ENCODE measurements at regions not wholly inside any gene's neighbourhood (a gene's known extent, or its start where the extent isn't known, plus 50 kb on each side); places are given as distances from the start of the nearest gene placed in this dataset.

DNA sequence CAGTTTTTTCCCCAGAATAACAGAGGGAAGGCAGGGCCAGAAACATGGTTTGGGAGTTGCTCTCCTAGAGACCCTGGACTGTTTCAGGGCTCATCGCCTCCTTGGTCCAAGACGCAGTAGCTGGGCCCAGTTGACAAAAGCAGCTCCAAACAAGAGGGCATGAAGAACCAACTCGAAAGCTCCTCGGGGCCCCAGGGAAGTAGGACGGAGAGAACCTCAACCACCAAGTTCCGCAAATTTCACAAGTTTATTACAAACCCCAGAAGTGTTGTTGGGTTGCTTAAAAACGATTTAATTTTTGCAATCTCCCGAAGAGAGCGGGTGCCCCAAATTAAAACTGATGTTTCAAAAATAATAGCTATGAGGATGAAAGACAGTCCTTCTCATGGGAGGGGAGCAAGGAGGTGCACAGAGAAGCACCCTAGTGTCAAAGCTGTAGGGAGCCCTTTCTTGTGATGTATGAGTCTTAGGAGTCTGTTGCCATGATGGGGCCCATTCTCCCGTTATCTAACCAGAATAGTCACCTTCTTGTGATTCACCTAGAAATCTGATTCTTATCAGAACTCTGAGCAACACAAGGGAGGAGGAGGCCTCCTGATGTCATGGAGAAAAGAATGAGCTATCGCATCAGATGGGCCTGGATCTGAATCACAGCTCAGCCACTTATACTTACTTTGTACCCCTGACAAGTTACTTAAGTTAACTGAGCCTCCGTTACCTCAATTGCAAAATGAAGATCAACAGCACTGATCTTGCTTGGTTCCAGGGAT, 165.7 kb upstream of the IRF2BP2 start:
- in situ Hi-C loops (cut with MboI; ENCODE audit: low sequenced_read_pairs), result no loop called here

DNA sequence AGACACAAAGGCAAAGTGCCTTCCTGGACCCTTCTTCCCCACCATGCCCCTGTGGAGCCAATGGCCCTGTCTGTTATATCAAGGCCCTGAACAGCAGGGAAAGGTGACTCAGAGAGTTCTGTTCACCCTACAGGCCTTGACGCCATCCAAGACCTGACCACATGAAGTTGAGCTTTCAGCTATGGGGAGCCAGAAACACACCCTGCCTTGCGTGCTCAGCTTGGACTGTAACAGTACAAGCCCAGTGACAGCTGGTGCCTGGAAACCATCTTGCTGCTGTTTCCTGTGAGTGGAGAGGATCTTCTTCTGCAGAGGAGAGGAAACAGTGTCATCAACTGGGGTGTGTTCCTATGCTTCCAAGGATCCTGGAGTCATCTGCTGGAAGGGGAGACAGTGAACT, 165.0 kb upstream of the IRF2BP2 start:
- in situ Hi-C loops (cut with MboI; ENCODE audit: low sequenced_read_pairs), result loop anchor here (25.0 kb wide), 1 partner anchor 312 kb away; no protein-coding TSS in a partner anchor

DNA sequence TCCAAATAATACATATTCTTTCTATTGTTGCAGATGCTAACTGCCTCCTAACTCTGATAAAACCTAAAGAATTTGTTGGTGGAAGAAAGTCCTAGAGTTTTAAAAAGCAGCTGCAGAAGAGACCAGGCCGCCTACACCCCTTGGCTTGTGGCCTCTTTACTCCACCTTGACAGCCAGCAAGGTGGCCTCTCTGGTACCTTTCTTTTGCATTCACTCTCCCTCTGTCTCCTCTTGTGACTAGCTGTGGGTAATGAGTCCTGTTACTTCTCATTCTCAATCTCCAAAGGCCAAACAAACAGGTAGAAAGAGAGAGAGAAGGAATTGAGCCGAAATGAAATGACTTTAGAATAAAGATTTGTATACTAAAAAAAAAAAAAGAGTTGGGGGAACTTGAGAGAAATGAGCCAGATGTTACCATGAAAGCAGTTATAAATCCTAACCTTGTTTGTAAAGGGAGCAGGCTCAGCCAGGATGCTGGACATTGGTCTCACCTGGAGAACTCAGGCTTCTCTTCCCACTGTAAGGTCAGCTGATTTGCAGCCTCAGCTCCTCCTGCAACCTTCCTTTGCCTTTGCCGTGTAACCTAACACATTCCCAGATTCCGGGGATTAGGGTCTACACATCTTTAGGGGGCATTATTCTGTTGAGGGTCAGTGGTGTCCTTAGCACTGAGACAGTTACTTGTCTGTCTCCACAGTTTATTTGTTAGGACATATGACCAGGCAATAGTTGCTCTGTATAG, 164.1 kb upstream of the IRF2BP2 start:
- in situ Hi-C loops (cut with MboI; ENCODE audit: low sequenced_read_pairs), result loop anchor here (25.0 kb wide), 1 partner anchor 313 kb away; no protein-coding TSS in a partner anchor

GRCh38 chr1:234772345-234773147, 162.6 kb upstream of the IRF2BP2 start:
- in situ Hi-C loops (cut with MboI; ENCODE audit: low sequenced_read_pairs), result loop anchor here (25.0 kb wide), 1 partner anchor 315 kb away; no protein-coding TSS in a partner anchor

- in situ Hi-C loops (cut with MboI; ENCODE audit: low sequenced_read_pairs), result loop anchor here (25.0 kb wide), 1 partner anchor 316 kb away; no protein-coding TSS in a partner anchor
Observed at GRCh38 chr1:234771642-234772344, 161.8 kb upstream of the IRF2BP2 start.

DNA sequence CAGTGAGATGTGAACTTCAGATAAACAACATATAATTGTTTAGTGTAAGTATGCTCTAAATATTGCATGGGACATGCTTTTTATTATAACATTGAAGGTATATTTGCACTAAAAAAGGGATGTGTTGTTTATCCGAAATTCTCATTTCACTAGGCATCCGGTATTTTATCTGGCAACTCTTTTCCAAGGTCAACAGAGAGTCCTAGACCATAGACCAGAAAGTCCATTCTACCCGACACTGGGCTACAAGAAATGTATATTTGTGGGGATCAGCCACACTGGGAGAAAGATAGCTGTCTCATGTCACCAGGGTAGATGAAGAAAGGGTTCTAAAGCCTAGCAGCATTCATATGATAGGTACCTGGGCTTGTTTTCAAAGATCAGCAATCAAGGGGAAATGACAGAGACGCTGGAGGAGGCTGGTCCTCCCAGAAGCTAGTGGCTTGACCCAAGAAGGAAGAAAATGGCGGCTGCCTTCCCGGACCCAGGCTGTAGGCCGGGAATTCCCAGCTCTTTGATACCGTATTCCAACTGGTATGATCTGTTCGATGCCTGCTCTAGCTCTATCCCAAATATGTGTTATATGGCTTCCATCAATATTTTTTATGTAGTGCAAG, 161.1 kb upstream of the IRF2BP2 start:
- in situ Hi-C loops (cut with MboI; ENCODE audit: low sequenced_read_pairs), result loop anchor here (25.0 kb wide), 1 partner anchor 316 kb away; no protein-coding TSS in a partner anchor

DNA sequence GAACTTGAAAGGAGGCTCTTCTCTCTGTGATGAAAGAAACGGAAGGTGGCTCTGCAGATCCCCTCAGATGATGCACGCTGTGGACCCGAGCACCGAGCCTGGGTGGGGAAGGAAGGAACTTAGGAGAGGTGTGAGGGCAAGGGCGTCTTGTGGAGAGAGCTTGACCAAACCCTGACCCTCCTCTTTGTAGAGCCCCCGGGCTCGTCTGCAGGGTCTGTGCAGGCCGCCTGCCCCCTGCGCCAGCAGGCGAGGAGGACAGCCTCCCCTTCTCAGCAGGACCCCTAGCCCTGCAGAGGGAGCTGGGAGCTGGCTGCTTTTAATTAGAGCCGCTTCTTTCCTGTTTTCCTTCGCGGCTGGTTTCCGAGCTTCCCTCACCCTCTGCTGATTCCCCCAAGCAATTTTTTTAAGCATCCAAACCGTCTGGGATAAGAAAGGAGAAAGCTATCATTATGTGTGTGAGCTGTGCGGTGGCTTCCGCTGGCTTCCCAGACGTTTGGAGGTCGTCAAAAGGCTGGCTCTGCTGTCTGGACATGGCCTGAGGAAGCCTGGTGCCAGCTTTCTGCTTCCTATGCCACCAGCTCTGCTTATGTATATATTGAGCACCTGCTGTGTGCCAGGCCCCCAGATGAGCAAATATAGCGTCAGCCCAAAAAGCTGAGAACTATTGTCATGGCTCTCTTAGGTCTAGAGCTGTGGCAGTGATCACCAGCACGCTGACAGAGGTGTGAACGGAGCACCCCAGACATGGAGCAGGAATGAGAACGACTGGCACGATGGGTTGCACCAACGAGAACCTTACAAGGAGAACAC, 160.2 kb upstream of the IRF2BP2 start:
- in situ Hi-C loops (cut with MboI; ENCODE audit: low sequenced_read_pairs), result loop anchor here (25.0 kb wide), 1 partner anchor 317 kb away; no protein-coding TSS in a partner anchor

DNA sequence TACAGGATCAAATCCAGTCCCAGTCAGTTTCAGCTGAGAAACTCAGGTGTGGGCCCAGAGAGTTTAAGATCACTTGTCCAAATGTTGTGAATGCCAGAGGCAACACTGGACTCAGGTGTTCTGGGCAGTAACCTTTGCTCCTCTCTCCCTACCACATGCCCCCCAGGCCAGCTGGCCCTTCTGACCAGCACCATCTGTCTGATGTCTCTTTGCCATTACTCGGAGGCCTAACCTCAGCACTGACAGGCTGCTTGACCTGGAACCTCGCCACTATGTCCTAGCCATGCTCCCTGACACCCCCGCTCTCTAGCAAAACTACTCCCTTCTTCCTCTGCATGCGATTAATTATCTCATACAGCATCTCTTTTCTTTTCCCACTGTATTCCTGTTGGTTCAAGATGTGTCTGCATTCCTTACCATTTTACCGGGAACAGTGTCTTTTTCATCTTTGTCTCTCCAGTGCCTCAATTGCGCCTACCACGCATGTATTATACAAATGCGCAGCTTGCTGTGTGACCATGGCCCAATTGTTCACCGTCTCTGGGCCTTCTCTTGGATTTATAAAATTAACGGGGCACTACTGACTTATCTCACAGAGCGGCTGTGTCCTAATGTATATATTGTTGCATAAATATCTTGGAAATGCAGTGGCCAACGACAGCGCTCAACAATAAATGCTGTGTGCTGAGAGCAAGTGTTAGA, 159.5 kb upstream of the IRF2BP2 start:
- in situ Hi-C loops (cut with MboI; ENCODE audit: low sequenced_read_pairs), result loop anchor here (25.0 kb wide), 1 partner anchor 318 kb away; no protein-coding TSS in a partner anchor

GRCh38 chr1:234768569-234769283, 158.7 kb upstream of the IRF2BP2 start:
- in situ Hi-C loops (cut with MboI; ENCODE audit: low sequenced_read_pairs), result loop anchor here (25.0 kb wide), 1 partner anchor 319 kb away; no protein-coding TSS in a partner anchor

DNA sequence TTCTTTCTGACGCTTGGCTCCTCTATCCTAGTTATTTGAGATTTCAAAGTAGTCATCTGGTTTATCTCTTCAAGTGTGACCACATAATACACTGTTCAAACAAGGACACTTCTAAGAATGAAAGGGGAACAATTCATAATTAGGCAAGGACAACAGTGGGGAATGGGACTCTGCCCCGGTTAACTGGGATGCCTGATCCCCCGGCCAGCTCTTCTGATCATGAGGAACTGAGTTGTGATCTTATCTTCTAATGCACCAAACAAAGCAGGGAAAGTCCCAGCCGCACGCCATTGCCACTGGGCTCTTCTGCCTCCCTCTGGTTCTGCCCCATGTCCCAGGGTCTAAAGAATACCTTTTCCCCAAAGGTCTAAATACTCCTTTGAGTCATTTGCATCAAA, 158.2 kb upstream of the IRF2BP2 start:
- in situ Hi-C loops (cut with MboI; ENCODE audit: low sequenced_read_pairs), result loop anchor here (25.0 kb wide), 1 partner anchor 319 kb away; no protein-coding TSS in a partner anchor

DNA sequence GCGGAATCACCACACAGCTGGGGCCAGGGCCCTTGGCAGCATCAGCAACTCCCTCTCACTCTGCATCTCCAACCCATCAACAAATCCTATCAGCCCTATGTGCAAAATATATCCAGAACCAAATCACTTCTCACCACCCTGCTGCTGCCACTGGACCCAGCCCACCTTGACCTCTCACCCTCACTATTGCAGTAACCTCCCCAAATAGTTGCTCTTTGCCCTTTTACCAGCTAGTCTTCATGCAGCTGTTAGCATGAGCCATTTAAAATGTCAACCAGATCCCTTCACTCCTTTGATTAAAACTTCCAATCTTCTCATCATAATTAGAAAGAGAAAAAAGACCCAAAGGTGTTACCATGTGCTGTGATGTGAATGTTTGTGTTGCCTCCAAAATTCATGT, 155.7 kb upstream of the IRF2BP2 start:
- in situ Hi-C loops (cut with MboI; ENCODE audit: low sequenced_read_pairs), result loop anchor here (25.0 kb wide), 1 partner anchor 322 kb away; no protein-coding TSS in a partner anchor

DNA sequence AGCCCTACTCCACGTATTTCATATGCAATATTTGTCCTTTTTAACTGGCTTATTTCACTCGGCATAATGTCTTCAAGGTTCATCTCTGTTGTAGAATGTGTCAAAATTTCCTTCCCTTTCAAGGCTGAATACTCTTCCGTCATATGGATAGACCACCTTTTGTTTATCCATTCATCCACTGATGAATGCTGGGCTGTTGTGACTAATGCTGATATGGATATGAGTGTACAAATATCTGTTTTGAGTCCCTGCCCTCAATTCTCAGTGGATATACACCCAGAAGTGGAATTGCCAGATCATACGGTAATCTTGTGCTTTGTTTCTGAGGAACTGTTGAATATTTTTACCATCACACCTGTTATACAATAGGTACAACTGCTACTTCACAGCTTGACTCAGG, 155.2 kb upstream of the IRF2BP2 start:
- in situ Hi-C loops (cut with MboI; ENCODE audit: low sequenced_read_pairs), result loop anchor here (25.0 kb wide), 1 partner anchor 322 kb away; no protein-coding TSS in a partner anchor

GRCh38 chr1:234763910-234764309, 153.9 kb upstream of the IRF2BP2 start:
- in situ Hi-C loops (cut with MboI; ENCODE audit: low sequenced_read_pairs), result loop anchor here (25.0 kb wide), 1 partner anchor 323 kb away; no protein-coding TSS in a partner anchor

DNA sequence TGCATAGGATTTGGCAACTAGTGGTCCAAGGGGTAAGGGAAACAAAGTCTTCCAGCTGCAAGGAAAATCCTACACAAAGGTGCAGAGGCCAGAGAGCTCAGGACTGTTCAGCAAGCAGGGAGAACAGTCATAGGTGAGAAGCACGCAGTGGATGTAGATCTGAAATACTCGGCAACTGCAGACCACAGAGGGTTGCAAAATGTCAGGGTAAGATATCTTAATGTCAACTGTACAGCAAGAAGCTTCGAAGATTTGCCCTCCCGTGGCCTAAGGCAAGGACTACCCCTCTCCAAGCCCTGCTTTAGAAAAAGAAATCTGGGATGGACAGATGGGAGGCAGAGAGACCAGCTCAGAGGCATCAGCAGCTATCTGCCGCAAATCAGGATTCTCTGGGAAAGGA, 153.4 kb upstream of the IRF2BP2 start:
- in situ Hi-C loops (cut with MboI; ENCODE audit: low sequenced_read_pairs), result loop anchor here (25.0 kb wide), 1 partner anchor 324 kb away; no protein-coding TSS in a partner anchor

DNA sequence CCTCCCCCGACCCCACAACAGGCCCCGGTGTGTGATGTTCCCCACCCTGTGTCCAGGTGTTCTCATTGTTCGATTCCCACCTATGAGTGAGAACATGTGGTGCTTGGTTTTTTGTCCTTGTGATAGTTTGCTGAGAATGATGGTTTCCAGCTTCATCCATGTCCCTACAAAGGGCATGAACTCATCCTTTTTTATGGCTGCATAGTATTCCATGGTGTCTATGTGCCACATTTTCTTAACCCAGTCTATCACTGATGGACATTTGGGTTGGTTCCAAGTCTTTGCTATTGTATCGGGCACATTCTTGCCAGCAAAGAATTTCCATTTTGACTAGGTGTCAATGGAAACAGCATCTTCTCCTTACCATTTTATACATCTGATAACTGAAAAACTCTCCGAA, 152.1 kb upstream of the IRF2BP2 start:
- in situ Hi-C loops (cut with MboI; ENCODE audit: low sequenced_read_pairs), result loop anchor here (25.0 kb wide), 1 partner anchor 325 kb away; no protein-coding TSS in a partner anchor

DNA sequence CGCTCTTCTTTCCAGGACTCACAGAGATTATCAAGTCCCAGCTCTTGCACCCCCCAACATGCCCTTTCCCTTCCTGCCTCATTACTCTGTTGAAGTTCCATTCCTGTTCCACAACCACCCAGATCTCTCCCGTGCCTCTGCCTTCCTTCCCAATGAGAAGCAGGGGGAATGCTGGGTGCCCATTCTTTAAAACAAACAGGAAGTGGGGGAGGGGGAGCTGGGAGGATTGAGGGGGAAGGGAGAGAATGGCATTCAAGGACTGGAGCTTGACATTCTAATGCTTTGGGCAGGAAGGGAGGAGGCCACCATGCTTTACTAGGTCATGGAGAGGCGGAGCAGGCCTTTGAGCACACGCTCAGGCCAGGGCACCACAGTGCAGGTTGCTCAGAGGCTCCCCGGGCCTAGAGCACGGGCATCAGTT, 150.3 kb upstream of the IRF2BP2 start:
- in situ Hi-C loops (cut with MboI; ENCODE audit: low sequenced_read_pairs), result loop anchor here (25.0 kb wide), 1 partner anchor 327 kb away; no protein-coding TSS in a partner anchor

DNA sequence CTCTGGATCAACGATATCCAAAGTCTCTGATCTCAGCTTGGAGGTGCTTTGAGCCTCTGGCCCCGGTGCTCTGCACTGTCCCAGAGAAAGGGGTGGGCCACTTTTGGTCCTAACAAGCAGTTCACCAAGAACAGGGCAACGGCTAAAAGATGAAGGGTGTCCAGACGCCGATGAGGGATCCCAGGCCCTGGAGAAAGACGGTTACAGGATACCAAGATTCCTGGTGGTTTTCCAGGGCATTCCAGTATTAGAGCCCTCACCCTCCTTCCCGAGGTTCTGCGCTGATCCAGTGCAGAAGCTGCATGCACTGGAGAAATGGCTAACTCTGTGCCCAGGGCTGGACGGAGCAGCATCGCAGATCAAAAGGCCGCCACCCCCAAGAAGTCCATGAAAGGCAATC, 149.9 kb upstream of the IRF2BP2 start:
- in situ Hi-C loops (cut with MboI; ENCODE audit: low sequenced_read_pairs), result loop anchor here (25.0 kb wide), 1 partner anchor 327 kb away; no protein-coding TSS in a partner anchor

All from HL-60/S4 treated with phorbol 12-myristate 13-acetate at 8.2 ng/mL for 4 days and 3 days (cell line).